SK-N-MC (cell line): ENCODE measurements at regions not wholly inside any gene's neighbourhood (a gene's known extent, or its start where the extent isn't known, plus 50 kb on each side); places are given as distances from the start of the nearest gene placed in this dataset.

ENCODE experiments used
- DNase-seq: peaks from one replicate; pipeline ENCODE4 v3.0.0-alpha.2; 2011; ENCODE audit warnings: low read depth, low spot score
- H3K27ac ChIP-seq: fragments of 200-600 bp; sonication (generic); 2 replicates; pipeline ENCODE4 v1.5.1; 2016; ENCODE audit warnings: mixed run types
- H3K36me3 ChIP-seq: fragments of 200-600 bp; sonication (generic); 2 replicates; pipeline ENCODE4 v1.6.1; 2017; ENCODE audit warnings: antibody characterized with exemption, low read length, mixed read lengths; ENCODE audit not compliant: insufficient read depth
- H3K4me3 ChIP-seq: fragments of 200-600 bp; sonication (generic); 2 replicates; pipeline ENCODE4 v1.5.1; 2016
- H3K9ac ChIP-seq: fragments of 200-600 bp; sonication (generic); 2 replicates; pipeline ENCODE4 v1.8.0; 2017; ENCODE audit warnings: mixed run types, mixed read lengths; ENCODE audit not compliant: insufficient read length
- H3K9me3 ChIP-seq: fragments of 200-600 bp; sonication (generic); 2 replicates; pipeline ENCODE4 v1.6.1; 2017; ENCODE audit warnings: low read depth, mild to moderate bottlenecking, antibody characterized with exemption, low read length, moderate library complexity, mixed read lengths
- EZH2 ChIP-seq: fragments of 200-600 bp; sonication (generic); IDR thresholded peaks from one replicate; pipeline ENCODE4 v1.6.1; 2017; ENCODE audit warnings: antibody characterized with exemption
- FOXP2 ChIP-seq: optimal IDR thresholded peaks from 2 replicates; pipeline ENCODE3; 2011; ENCODE audit warnings: mild to moderate bottlenecking, moderate library complexity; ENCODE audit not compliant: insufficient read depth; ENCODE audit errors: extremely low read length, control extremely low read depth
- POLR2AphosphoS5 ChIP-seq: IDR thresholded peaks from 2 replicates; pipeline ENCODE4 v1.6.1; 2012; ENCODE audit warnings: mild to moderate bottlenecking, low read depth, low read length, borderline replicate concordance

GRCh38 chr12:71237128-71237527, 79.3 kb upstream of the TSPAN8 start:
- no peak for DNase-seq
- Histone ChIP-seq H3K9me3 (no peaks in the 10 kb centered on the region), H3K9ac (no peak overlapping the region), H3K4me3 (no peak overlapping the region), H3K27ac (no peak overlapping the region), H3K36me3 (no peaks in the 10 kb centered on the region)
- no peak for TF ChIP-seq EZH2
- no peak for TF ChIP-seq FOXP2
- TF ChIP-seq POLR2AphosphoS5: no peak

DNA sequence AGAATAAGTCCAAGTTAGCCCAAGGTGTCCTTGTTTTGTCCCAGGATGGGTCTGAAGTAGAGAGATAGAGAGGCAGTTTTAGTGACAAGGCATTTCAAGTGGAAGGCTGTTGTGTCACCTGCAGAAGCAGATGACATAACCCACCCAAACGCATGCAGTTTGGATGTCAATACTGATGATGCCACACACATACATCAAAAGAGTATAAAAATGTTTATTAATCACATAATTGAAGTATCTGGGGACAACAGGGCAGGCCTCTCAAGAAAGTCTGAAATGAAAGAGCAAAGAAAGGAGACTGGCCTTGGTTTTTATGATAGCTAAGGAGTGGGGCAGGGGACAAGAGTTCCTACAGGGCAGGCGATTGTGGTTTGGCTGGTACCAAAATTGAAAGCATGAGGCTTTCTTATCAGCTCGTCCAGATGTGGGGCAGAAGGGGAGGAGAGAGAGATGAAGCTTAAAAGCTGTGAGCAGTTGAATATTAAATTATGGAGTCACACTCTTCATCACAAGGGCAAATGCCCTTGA, 78.4 kb upstream of the TSPAN8 start:
- no peaks in the 10 kb centered on the region for H3K9me3 ChIP-seq
- H3K36me3 ChIP-seq: no peaks in the 10 kb centered on the region
- H3K27ac ChIP-seq: no peak overlapping the region
- H3K9ac ChIP-seq: no peak overlapping the region
- DNase-seq: no peak
- H3K4me3 ChIP-seq: no peak overlapping the region
- TF ChIP-seq EZH2 (no peak), FOXP2 (no peak), POLR2AphosphoS5 (no peak)

DNA sequence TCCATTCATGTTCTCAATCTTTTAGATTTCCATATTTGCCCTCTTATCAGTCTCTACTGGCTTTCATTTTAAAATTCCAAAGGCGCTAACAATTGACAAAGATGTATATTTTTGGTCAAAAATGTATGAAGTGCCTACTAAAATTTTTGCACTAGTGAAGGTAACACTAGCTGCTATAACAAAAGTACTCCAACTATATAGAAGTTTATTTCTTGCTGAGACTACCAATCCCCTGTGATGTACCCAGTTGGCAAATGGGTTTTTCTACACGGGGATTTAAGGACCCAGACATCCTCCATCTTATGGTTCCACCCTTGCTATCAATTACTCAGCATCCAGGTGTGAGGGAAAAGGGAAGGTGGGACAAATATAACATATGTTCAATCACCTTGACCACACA, 75.3 kb upstream of the TSPAN8 start:
- H3K9ac ChIP-seq: no peak overlapping the region

GRCh38 chr12:71230542-71230941, 72.7 kb upstream of the TSPAN8 start:
- no peak for DNase-seq

More for the DNA sequence above, 75.3 kb upstream of the TSPAN8 start:
- Histone ChIP-seq H3K27ac (no peak overlapping the region), H3K9me3 (no peaks in the 10 kb centered on the region), H3K36me3 (no peaks in the 10 kb centered on the region), H3K4me3 (no peak overlapping the region)
- no peak for DNase-seq
- TF ChIP-seq POLR2AphosphoS5 (no peak), FOXP2 (no peak)

DNA sequence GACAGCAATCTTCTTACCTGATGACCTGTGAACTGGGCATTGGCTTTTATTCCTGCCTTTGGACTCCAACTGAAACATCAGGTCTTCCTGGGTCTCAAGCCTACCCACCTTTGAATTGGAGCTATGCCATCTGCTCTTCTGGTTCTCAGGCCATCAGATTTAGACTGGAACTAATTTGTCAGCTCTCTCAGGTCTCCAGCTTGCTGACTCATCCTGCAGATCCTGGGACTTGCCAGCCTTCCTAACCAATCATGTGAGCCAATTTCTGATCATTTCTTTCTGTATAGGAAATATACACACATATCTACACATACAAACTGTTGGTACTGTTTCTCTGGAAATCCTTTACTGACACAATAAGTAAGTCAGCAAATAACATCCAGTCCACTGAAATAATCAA, 65.3 kb upstream of the TSPAN8 start:
- no peak overlapping the region for H3K4me3 ChIP-seq
- TF ChIP-seq POLR2AphosphoS5 (no peak), FOXP2 (no peak), EZH2 (no peak)
- no peaks in the 10 kb centered on the region for H3K36me3 ChIP-seq
- H3K27ac ChIP-seq: no peak overlapping the region
- no peak overlapping the region for H3K9ac ChIP-seq
- no peak for DNase-seq
- H3K9me3 ChIP-seq: no peaks in the 10 kb centered on the region

More at GRCh38 chr12:71230542-71230941, 72.7 kb upstream of the TSPAN8 start:
- H3K4me3 ChIP-seq: no peak overlapping the region
- H3K27ac ChIP-seq: no peak overlapping the region
- TF ChIP-seq FOXP2 (no peak), POLR2AphosphoS5 (no peak), EZH2 (no peak)
- H3K9ac ChIP-seq: no peak overlapping the region
- no peaks in the 10 kb centered on the region for H3K36me3 ChIP-seq
- H3K9me3 ChIP-seq: no peaks in the 10 kb centered on the region

- Histone ChIP-seq H3K9me3 (no peaks in the 10 kb centered on the region), H3K36me3 (no peaks in the 10 kb centered on the region), H3K4me3 (no peak overlapping the region), H3K27ac (no peak overlapping the region), H3K9ac (no peak overlapping the region)
- no peak for TF ChIP-seq EZH2
- no peak for TF ChIP-seq FOXP2
- no peak for TF ChIP-seq POLR2AphosphoS5
- DNase-seq: no peak
Observed at GRCh38 chr12:71222436-71222835, 64.6 kb upstream of the TSPAN8 start.

GRCh38 chr12:71220260-71220659, 62.5 kb upstream of the TSPAN8 start:
- Histone ChIP-seq H3K4me3 (no peak overlapping the region), H3K36me3 (no peaks in the 10 kb centered on the region), H3K27ac (no peak overlapping the region), H3K9ac (no peak overlapping the region), H3K9me3 (no peaks in the 10 kb centered on the region)
- TF ChIP-seq FOXP2 (no peak), EZH2 (no peak), POLR2AphosphoS5 (no peak)
- no peak for DNase-seq

- Histone ChIP-seq H3K4me3 (no peak overlapping the region), H3K27ac (no peak overlapping the region), H3K9ac (no peak overlapping the region), H3K9me3 (no peaks in the 10 kb centered on the region), H3K36me3 (no peaks in the 10 kb centered on the region)
- TF ChIP-seq EZH2 (no peak), FOXP2 (no peak), POLR2AphosphoS5 (no peak)
- DNase-seq: no peak
Observed at GRCh38 chr12:71219224-71219623, 61.4 kb upstream of the TSPAN8 start.

DNA sequence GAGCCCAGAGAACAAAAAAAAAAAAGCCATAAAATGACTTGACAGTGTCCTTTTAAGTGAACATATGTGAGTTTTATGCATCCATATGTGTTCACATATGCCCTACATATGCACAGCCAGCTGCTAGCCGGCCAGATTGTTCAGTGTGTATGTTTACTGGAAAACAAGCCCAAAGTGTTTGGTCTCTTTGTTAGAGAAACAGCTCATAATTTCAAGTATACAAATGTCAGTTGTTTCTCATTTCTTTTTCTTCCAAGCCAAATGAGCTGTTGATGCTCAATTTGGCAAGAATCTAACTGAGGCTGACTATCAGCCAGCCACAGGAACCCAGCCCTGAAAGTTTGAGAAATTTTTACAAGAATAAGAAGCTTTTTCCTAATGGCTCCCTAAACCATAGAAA, 60.8 kb upstream of the TSPAN8 start:
- Histone ChIP-seq H3K9ac (no peak overlapping the region), H3K9me3 (no peaks in the 10 kb centered on the region), H3K4me3 (no peak overlapping the region), H3K27ac (no peak overlapping the region), H3K36me3 (no peaks in the 10 kb centered on the region)
- DNase-seq: no peak
- no peak for TF ChIP-seq POLR2AphosphoS5
- no peak for TF ChIP-seq EZH2
- no peak for TF ChIP-seq FOXP2

GRCh38 chr12:71216725-71217579, 59.2 kb upstream of the TSPAN8 start:
- no peaks in the 10 kb centered on the region for H3K36me3 ChIP-seq
- DNase-seq: no peak
- no peak overlapping the region for H3K9ac ChIP-seq
- TF ChIP-seq EZH2 (no peak), FOXP2 (no peak), POLR2AphosphoS5 (no peak)
- no peaks in the 10 kb centered on the region for H3K9me3 ChIP-seq
- no peak overlapping the region for H3K4me3 ChIP-seq
- no peak overlapping the region for H3K27ac ChIP-seq
